ENCODE measurements at regions not wholly inside any gene's neighbourhood (a gene's known extent, or its start where the extent isn't known, plus 50 kb on each side); places are given as distances from the start of the nearest gene placed in this dataset.

GRCh38 chr5:124053340-124053739 is 541.4 kb downstream of the CSNK1G3 start:
- no peaks in the 10 kb centered on the region for H3K4me1 Mint-ChIP-seq

GRCh38 chr5:124052201-124052600 is 540.2 kb downstream of the CSNK1G3 start:
- ATAC-seq (no peak), DNase-seq (no peak)
- Mint-ChIP-seq H3K4me3 (no peak overlapping the region), H3K9me3 (ENCODE audit: low read depth) (no peaks in the 10 kb centered on the region), H3K27ac (no peak overlapping the region), H3K4me1 (no peaks in the 10 kb centered on the region), H3K36me3 (no peaks in the 10 kb centered on the region), H3K27me3 (no peaks in the 10 kb centered on the region)
- CTCF ChIA-PET, result no interaction called here

More at GRCh38 chr5:124053340-124053739, 541.4 kb downstream of the CSNK1G3 start:
- ATAC-seq (no peak), DNase-seq (no peak)
- Mint-ChIP-seq H3K27ac (no peak overlapping the region), H3K4me3 (no peak overlapping the region), H3K9me3 (ENCODE audit: low read depth) (peaks cover 1% of the 10 kb centered on the region), H3K27me3 (no peaks in the 10 kb centered on the region), H3K36me3 (no peaks in the 10 kb centered on the region)
- CTCF ChIA-PET, result no interaction called here

GRCh38 chr5:124050120-124050770 is 538.3 kb downstream of the CSNK1G3 start:
- DNase-seq (no peak), ATAC-seq (no peak)
- Mint-ChIP-seq H3K27ac (no peak overlapping the region), H3K9me3 (ENCODE audit: low read depth) (peaks cover 3% of the 10 kb centered on the region), H3K27me3 (no peaks in the 10 kb centered on the region), H3K36me3 (no peaks in the 10 kb centered on the region), H3K4me1 (no peaks in the 10 kb centered on the region), H3K4me3 (no peak overlapping the region)
- CTCF ChIA-PET, result no interaction called here

- no peak for DNase-seq
- no peaks in the 10 kb centered on the region for H3K4me1 Mint-ChIP-seq
- no peak overlapping the region for H3K4me3 Mint-ChIP-seq
- no peaks in the 10 kb centered on the region for H3K27me3 Mint-ChIP-seq
- CTCF ChIA-PET, result no interaction called here
- no peaks in the 10 kb centered on the region for H3K36me3 Mint-ChIP-seq
- peaks cover 7% of the 10 kb centered on the region for H3K9me3 Mint-ChIP-seq (ENCODE audit: low read depth)
- no peak overlapping the region for H3K27ac Mint-ChIP-seq
- no peak for ATAC-seq
Observed at GRCh38 chr5:124045412-124045811, 533.4 kb downstream of the CSNK1G3 start.

GRCh38 chr5:124044613-124045012 is 532.6 kb downstream of the CSNK1G3 start:
- peaks cover 7% of the 10 kb centered on the region for H3K9me3 Mint-ChIP-seq (ENCODE audit: low read depth)

GRCh38 chr5:124043456-124043855 is 531.5 kb downstream of the CSNK1G3 start:
- H3K27me3 Mint-ChIP-seq, result no peaks in the 10 kb centered on the region
- no peaks in the 10 kb centered on the region for H3K4me1 Mint-ChIP-seq
- no peak for DNase-seq
- ATAC-seq, result no peak
- H3K9me3 Mint-ChIP-seq (ENCODE audit: low read depth), result peaks cover 7% of the 10 kb centered on the region
- H3K4me3 Mint-ChIP-seq, result no peak overlapping the region
- no peaks in the 10 kb centered on the region for H3K36me3 Mint-ChIP-seq
- CTCF ChIA-PET, result no interaction called here
- H3K27ac Mint-ChIP-seq, result no peak overlapping the region

More at GRCh38 chr5:124044613-124045012, 532.6 kb downstream of the CSNK1G3 start:
- no peaks in the 10 kb centered on the region for H3K27me3 Mint-ChIP-seq
- DNase-seq, result no peak
- H3K36me3 Mint-ChIP-seq, result no peaks in the 10 kb centered on the region
- H3K27ac Mint-ChIP-seq, result no peak overlapping the region
- H3K4me1 Mint-ChIP-seq, result no peaks in the 10 kb centered on the region
- CTCF ChIA-PET, result no interaction called here
- ATAC-seq, result no peak
- H3K4me3 Mint-ChIP-seq, result no peak overlapping the region

GRCh38 chr5:124040799-124041198 is 528.8 kb downstream of the CSNK1G3 start:
- H3K4me1 Mint-ChIP-seq, result no peaks in the 10 kb centered on the region
- no peak for ATAC-seq
- CTCF ChIA-PET, result no interaction called here
- peaks cover 5% of the 10 kb centered on the region for H3K9me3 Mint-ChIP-seq (ENCODE audit: low read depth)
- H3K36me3 Mint-ChIP-seq, result no peaks in the 10 kb centered on the region
- H3K4me3 Mint-ChIP-seq, result no peak overlapping the region
- DNase-seq, result no peak
- no peak overlapping the region for H3K27ac Mint-ChIP-seq
- no peaks in the 10 kb centered on the region for H3K27me3 Mint-ChIP-seq

- peaks cover 5% of the 10 kb centered on the region for H3K9me3 Mint-ChIP-seq (ENCODE audit: low read depth)
Observed at GRCh38 chr5:124039410-124039809, 527.4 kb downstream of the CSNK1G3 start.

GRCh38 chr5:124036786-124037185 is 524.8 kb downstream of the CSNK1G3 start:
- Mint-ChIP-seq H3K9me3 (ENCODE audit: low read depth) (peaks cover under 1% of the 10 kb centered on the region), H3K27me3 (no peaks in the 10 kb centered on the region), H3K4me1 (no peaks in the 10 kb centered on the region), H3K4me3 (no peak overlapping the region), H3K27ac (no peak overlapping the region), H3K36me3 (no peaks in the 10 kb centered on the region)
- CTCF ChIA-PET, result no interaction called here
- ATAC-seq (no peak), DNase-seq (no peak)

More at GRCh38 chr5:124039410-124039809, 527.4 kb downstream of the CSNK1G3 start:
- no peak overlapping the region for H3K4me3 Mint-ChIP-seq
- no peaks in the 10 kb centered on the region for H3K4me1 Mint-ChIP-seq
- ATAC-seq, result no peak
- no peaks in the 10 kb centered on the region for H3K27me3 Mint-ChIP-seq
- CTCF ChIA-PET, result no interaction called here
- no peaks in the 10 kb centered on the region for H3K36me3 Mint-ChIP-seq
- DNase-seq, result no peak
- no peak overlapping the region for H3K27ac Mint-ChIP-seq

GRCh38 chr5:124034963-124035362 is 523.0 kb downstream of the CSNK1G3 start:
- Mint-ChIP-seq H3K9me3 (ENCODE audit: low read depth) (no peaks in the 10 kb centered on the region), H3K27ac (no peak overlapping the region), H3K36me3 (no peaks in the 10 kb centered on the region), H3K27me3 (no peaks in the 10 kb centered on the region), H3K4me1 (no peaks in the 10 kb centered on the region), H3K4me3 (no peak overlapping the region)
- DNase-seq, result no peak
- no peak for ATAC-seq
- CTCF ChIA-PET, result no interaction called here

GRCh38 chr5:124034083-124034700 is 522.2 kb downstream of the CSNK1G3 start:
- no peaks in the 10 kb centered on the region for H3K4me1 Mint-ChIP-seq
- no peak for ATAC-seq
- no peak overlapping the region for H3K27ac Mint-ChIP-seq
- H3K36me3 Mint-ChIP-seq, result no peaks in the 10 kb centered on the region
- no peak for DNase-seq
- H3K27me3 Mint-ChIP-seq, result no peaks in the 10 kb centered on the region
- no peak overlapping the region for H3K4me3 Mint-ChIP-seq
- CTCF ChIA-PET, result no interaction called here
- H3K9me3 Mint-ChIP-seq (ENCODE audit: low read depth), result peaks cover 3% of the 10 kb centered on the region

- no peak for ATAC-seq
- Mint-ChIP-seq H3K27ac (no peak overlapping the region), H3K4me3 (no peak overlapping the region), H3K27me3 (no peaks in the 10 kb centered on the region), H3K4me1 (no peaks in the 10 kb centered on the region), H3K9me3 (ENCODE audit: low read depth) (peaks cover 4% of the 10 kb centered on the region), H3K36me3 (no peaks in the 10 kb centered on the region)
- no peak for DNase-seq
- CTCF ChIA-PET, result no interaction called here
Observed at GRCh38 chr5:124030043-124030491, 518.1 kb downstream of the CSNK1G3 start.

GRCh38 chr5:124027441-124027840 is 515.5 kb downstream of the CSNK1G3 start:
- Mint-ChIP-seq H3K4me1 (no peaks in the 10 kb centered on the region), H3K9me3 (ENCODE audit: low read depth) (peaks cover 4% of the 10 kb centered on the region), H3K27me3 (no peaks in the 10 kb centered on the region), H3K4me3 (no peak overlapping the region), H3K27ac (no peak overlapping the region), H3K36me3 (no peaks in the 10 kb centered on the region)
- CTCF ChIA-PET, result no interaction called here
- no peak for DNase-seq
- no peak for ATAC-seq

- Mint-ChIP-seq H3K4me1 (no peaks in the 10 kb centered on the region), H3K36me3 (no peaks in the 10 kb centered on the region), H3K27ac (no peak overlapping the region), H3K9me3 (ENCODE audit: low read depth) (peaks cover 4% of the 10 kb centered on the region), H3K27me3 (no peaks in the 10 kb centered on the region), H3K4me3 (no peak overlapping the region)
- DNase-seq (no peak), ATAC-seq (no peak)
- CTCF ChIA-PET, result no interaction called here
Observed at GRCh38 chr5:124025306-124025845, 513.4 kb downstream of the CSNK1G3 start.
